ENCODE measurements at regions not wholly inside any gene's neighbourhood (a gene's known extent, or its start where the extent isn't known, plus 50 kb on each side); places are given as distances from the start of the nearest gene placed in this dataset.

DNA sequence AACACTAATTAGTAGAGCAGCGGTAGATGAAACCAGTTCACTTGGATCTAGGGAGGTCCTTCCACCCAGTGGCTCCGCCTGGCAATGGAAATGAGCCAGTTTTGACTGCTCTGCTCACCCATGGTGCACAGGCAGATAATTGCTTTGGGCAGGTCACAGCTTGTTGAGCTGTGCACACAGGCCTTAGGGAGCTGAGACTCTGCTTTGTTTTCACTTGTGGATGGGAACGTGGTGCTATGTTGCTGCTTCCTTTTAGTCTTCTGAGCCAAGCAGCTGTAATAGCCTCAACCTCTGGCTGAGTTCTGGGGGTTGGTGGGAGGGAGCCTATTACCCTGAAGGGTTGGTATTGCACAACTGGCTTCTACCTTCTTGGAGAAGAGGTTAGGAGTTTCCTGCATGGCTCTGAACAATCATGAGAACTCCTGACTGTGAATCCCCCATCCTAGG lies 262.3 kb upstream of the MTNR1B start:
- Histone ChIP-seq H3K27ac (ENCODE audit: low read depth) (no peak overlapping the region), H3K9me2 (ENCODE audit: insufficient read depth) (peaks cover 21% of the 10 kb centered on the region; the same call in 1 of the 2 replicates), H3K4me2 (no peak overlapping the region), H3K4me1 (ENCODE audit: insufficient read depth) (peaks cover 37% of the 10 kb centered on the region), H3K79me2 (replicated peaks; ENCODE audit: insufficient read depth) (no peaks in the 10 kb centered on the region; the same call in 1 of the 2 replicates), H3K4me3 (no peak overlapping the region), H2AFZ (no peak overlapping the region), H3K27me3 (ENCODE audit: insufficient read depth) (no peaks in the 10 kb centered on the region), H3K36me3 (ENCODE audit: insufficient read depth) (no peaks in the 10 kb centered on the region), H3F3A (replicated peaks; ENCODE audit: low read depth) (no peaks in the 10 kb centered on the region), H4K20me1 (replicated peaks; ENCODE audit: insufficient read depth) (no peaks in the 10 kb centered on the region)
- Mint-ChIP-seq H3K4me3 (no peak overlapping the region), H3K27me3 (ENCODE audit: insufficient read depth, low read depth, poor library complexity) (peaks cover 15% of the 10 kb centered on the region), H3K4me1 (peaks cover 40% of the 10 kb centered on the region), H3K27ac (no peak overlapping the region), H3K36me3 (ENCODE audit: low read depth) (peaks cover 34% of the 10 kb centered on the region), H3K9me3 (peaks cover 19% of the 10 kb centered on the region)
- ATAC-seq (no peak; the same call in 2 of the 3 replicates), DNase-seq (ENCODE audit: low spot score) (no peak)
- TF ChIP-seq POLR2AphosphoS5 (IDR thresholded peaks at IDR 0.05; ENCODE audit: low read depth), result no peak
- TF ChIP-seq CTCF (conservative IDR thresholded peaks at IDR 0.05; ENCODE audit: low read depth in 2 of 2), result no peak
- no peak for TF ChIP-seq JUNB (IDR thresholded peaks at IDR 0.05; ENCODE audit: unreplicated experiment)
- no peak for TF ChIP-seq CREB1 (CRISPR knock-in tag; IDR thresholded peaks at IDR 0.05; ENCODE audit: low read depth)
- TF ChIP-seq REST (IDR thresholded peaks at IDR 0.05; ENCODE audit: unreplicated experiment), result no peak
- TF ChIP-seq, protein P1, sequence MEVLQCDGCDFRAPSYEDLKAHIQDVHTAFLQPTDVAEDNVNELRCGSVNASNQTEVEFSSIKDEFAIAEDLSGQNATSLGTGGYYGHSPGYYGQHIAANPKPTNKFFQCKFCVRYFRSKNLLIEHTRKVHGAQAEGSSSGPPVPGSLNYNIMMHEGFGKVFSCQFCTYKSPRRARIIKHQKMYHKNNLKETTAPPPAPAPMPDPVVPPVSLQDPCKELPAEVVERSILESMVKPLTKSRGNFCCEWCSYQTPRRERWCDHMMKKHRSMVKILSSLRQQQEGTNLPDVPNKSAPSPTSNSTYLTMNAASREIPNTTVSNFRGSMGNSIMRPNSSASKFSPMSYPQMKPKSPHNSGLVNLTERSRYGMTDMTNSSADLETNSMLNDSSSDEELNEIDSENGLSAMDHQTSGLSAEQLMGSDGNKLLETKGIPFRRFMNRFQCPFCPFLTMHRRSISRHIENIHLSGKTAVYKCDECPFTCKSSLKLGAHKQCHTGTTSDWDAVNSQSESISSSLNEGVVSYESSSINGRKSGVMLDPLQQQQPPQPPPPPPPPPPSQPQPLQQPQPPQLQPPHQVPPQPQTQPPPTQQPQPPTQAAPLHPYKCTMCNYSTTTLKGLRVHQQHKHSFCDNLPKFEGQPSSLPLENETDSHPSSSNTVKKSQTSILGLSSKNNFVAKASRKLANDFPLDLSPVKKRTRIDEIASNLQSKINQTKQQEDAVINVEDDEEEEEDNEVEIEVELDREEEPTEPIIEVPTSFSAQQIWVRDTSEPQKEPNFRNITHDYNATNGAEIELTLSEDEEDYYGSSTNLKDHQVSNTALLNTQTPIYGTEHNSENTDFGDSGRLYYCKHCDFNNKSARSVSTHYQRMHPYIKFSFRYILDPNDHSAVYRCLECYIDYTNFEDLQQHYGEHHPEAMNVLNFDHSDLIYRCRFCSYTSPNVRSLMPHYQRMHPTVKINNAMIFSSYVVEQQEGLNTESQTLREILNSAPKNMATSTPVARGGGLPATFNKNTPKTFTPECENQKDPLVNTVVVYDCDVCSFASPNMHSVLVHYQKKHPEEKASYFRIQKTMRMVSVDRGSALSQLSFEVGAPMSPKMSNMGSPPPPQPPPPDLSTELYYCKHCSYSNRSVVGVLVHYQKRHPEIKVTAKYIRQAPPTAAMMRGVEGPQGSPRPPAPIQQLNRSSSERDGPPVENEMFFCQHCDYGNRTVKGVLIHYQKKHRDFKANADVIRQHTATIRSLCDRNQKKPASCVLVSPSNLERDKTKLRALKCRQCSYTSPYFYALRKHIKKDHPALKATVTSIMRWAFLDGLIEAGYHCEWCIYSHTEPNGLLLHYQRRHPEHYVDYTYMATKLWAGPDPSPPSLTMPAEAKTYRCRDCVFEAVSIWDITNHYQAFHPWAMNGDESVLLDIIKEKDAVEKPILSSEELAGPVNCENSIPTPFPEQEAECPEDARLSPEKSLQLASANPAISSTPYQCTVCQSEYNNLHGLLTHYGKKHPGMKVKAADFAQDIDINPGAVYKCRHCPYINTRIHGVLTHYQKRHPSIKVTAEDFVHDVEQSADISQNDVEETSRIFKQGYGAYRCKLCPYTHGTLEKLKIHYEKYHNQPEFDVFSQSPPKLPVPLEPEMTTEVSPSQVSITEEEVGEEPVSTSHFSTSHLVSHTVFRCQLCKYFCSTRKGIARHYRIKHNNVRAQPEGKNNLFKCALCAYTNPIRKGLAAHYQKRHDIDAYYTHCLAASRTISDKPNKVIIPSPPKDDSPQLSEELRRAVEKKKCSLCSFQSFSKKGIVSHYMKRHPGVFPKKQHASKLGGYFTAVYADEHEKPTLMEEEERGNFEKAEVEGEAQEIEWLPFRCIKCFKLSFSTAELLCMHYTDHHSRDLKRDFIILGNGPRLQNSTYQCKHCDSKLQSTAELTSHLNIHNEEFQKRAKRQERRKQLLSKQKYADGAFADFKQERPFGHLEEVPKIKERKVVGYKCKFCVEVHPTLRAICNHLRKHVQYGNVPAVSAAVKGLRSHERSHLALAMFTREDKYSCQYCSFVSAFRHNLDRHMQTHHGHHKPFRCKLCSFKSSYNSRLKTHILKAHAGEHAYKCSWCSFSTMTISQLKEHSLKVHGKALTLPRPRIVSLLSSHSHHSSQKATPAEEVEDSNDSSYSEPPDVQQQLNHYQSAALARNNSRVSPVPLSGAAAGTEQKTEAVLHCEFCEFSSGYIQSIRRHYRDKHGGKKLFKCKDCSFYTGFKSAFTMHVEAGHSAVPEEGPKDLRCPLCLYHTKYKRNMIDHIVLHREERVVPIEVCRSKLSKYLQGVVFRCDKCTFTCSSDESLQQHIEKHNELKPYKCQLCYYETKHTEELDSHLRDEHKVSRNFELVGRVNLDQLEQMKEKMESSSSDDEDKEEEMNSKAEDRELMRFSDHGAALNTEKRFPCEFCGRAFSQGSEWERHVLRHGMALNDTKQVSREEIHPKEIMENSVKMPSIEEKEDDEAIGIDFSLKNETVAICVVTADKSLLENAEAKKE (CRISPR knock-in tag; IDR thresholded peaks at IDR 0.05), result no peak
- TF ChIP-seq EZH2phosphoT487 (IDR thresholded peaks at IDR 0.05; ENCODE audit: unreplicated experiment), result no peak
- TF ChIP-seq, protein P2, sequence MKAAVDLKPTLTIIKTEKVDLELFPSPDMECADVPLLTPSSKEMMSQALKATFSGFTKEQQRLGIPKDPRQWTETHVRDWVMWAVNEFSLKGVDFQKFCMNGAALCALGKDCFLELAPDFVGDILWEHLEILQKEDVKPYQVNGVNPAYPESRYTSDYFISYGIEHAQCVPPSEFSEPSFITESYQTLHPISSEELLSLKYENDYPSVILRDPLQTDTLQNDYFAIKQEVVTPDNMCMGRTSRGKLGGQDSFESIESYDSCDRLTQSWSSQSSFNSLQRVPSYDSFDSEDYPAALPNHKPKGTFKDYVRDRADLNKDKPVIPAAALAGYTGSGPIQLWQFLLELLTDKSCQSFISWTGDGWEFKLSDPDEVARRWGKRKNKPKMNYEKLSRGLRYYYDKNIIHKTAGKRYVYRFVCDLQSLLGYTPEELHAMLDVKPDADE (IDR thresholded peaks at IDR 0.05), result no peak
- TF ChIP-seq EZH2 (IDR thresholded peaks at IDR 0.05; ENCODE audit: low read depth, unreplicated experiment), result no peak
- no peak for TF ChIP-seq ZNF331 (CRISPR knock-in tag; IDR thresholded peaks at IDR 0.05; ENCODE audit: low read depth)
- no peak for TF ChIP-seq ZNF114 (CRISPR knock-in tag; IDR thresholded peaks at IDR 0.05)
- no peak for TF ChIP-seq NANOG (IDR thresholded peaks at IDR 0.05; ENCODE audit: borderline replicate concordance)
- TF ChIP-seq STAT1 (IDR thresholded peaks at IDR 0.05; ENCODE audit: unreplicated experiment), result no peak

Measured in GM23338 (cell line).